Spleen (tissue), 11 donors: ENCODE measurements at regions not wholly inside any gene's neighbourhood (a gene's known extent, or its start where the extent isn't known, plus 50 kb on each side); places are given as distances from the start of the nearest gene placed in this dataset.

Source experiments
- DNase-seq: peaks from one replicate; pipeline ENCODE4 v3.0.0-alpha.2; 2020
- H3K27ac ChIP-seq, 8 donors: fragments of 200-600 bp; sonication (generic) in 7 of 8; 1 replicate in 4 of 8; 2 replicates in 4 of 8; pipeline versions ENCODE4 v1.5.0 to v1.8.0; 2016 to 2021; ENCODE audit warnings: inconsistent platforms in 4 of 8, mild to moderate bottlenecking in 4 of 8, moderate library complexity in 1 of 8
- H3K27me3 ChIP-seq, 7 donors: fragments of 200-600 bp; sonication (generic) in 6 of 7; replicated peaks in 1 of 7; 1 replicate in 4 of 7; 2 replicates in 3 of 7; pipeline versions ENCODE4 v1.5.0 to v1.8.0; 2016 to 2021; ENCODE audit warnings: inconsistent platforms in 3 of 7, mild to moderate bottlenecking in 1 of 7
- H3K36me3 ChIP-seq, 6 donors: fragments of 200-600 bp; sonication (generic) in 5 of 6; 1 replicate in 4 of 6; 2 replicates in 2 of 6; pipeline versions ENCODE4 v1.5.0 to v1.8.0; 2016 to 2021; ENCODE audit warnings: inconsistent platforms in 2 of 6
- H3K4me1 ChIP-seq, 6 donors: fragments of 200-600 bp; sonication (generic) in 5 of 6; 1 replicate in 3 of 6; 2 replicates in 3 of 6; pipeline versions ENCODE4 v1.5.0 to v1.8.0; 2016 to 2021; ENCODE audit warnings: inconsistent platforms in 3 of 6
- H3K4me3 ChIP-seq, 8 donors: fragments of 200-600 bp; sonication (generic) in 7 of 8; 1 replicate in 4 of 8; 2 replicates in 4 of 8; pipeline versions ENCODE4 v1.5.0 to v1.8.0; 2016 to 2021; ENCODE audit warnings: inconsistent platforms in 4 of 8, mild to moderate bottlenecking in 4 of 8, moderate library complexity in 2 of 8
- H3K9me3 ChIP-seq, 8 donors: fragments of 200-600 bp; sonication (generic) in 7 of 8; 1 replicate in 4 of 8; 2 replicates in 4 of 8; pipeline versions ENCODE4 v1.5.0 to v1.8.0; 2016 to 2021; ENCODE audit warnings: inconsistent platforms in 4 of 8
- CTCF ChIP-seq, 11 experiments: fragments of 200-600 bp in 7 of 11; fragments of 450-650 bp in 4 of 11; sonication (generic) in 4 of 11; IDR thresholded peaks in 8 of 11; conservative IDR thresholded peaks in 3 of 11; 1 replicate in 7 of 11; 2 replicates in 4 of 11; pipeline versions ENCODE4 v1.4.0 to v1.8.0; 2016 to 2021; ENCODE audit warnings: antibody characterized with exemption in 11 of 11, inconsistent platforms in 4 of 11, mild to moderate bottlenecking in 1 of 11
- POLR2A ChIP-seq, 3 donors: fragments of 450-650 bp; IDR thresholded peaks; one replicate each; pipeline ENCODE4 v1.5.1; 2017; ENCODE audit warnings: antibody characterized with exemption in 3 of 3, mild to moderate bottlenecking in 1 of 3
- POLR2AphosphoS5 ChIP-seq, 3 donors: sonication (generic); formaldehyde crosslinking; IDR thresholded peaks; one replicate each; pipeline ENCODE4 v1.5.1; 2017; ENCODE audit warnings: antibody characterized with exemption in 3 of 3
- WGBS, 5 donors: extraction: QIAGEN DNeasy Blood & Tissue Kit in 3 of 5; methylation state at CpG; one replicate each; pipeline versions ENCODE4 v1.1.5 to v1.1.7; 2013 to 2018; 5-methylcytosine and 5-hydroxymethylcytosine counted together
- intact Hi-C: fragments of 100-400 bp; cut with DNase I; formaldehyde crosslinking; loops from one replicate; pipeline ENCODE4 v1.15.0; 2023; ENCODE audit warnings: low total_unique reads
- donor health status: healthy with polysubstance abuse.
- donor health status: DM: no; HTN: no; CAD: no; lungs with moderate emphysema.
- donor health status: DM: no; HTN: no; CAD: no.
- donor health status: Bipolar disorder and iron deficiency.
- donor health status: healthy.
- donor health status: DM: no; HTN: no; CAD: no.
- donor health status: DM: yes; HTN: yes; CAD: no.

DNA sequence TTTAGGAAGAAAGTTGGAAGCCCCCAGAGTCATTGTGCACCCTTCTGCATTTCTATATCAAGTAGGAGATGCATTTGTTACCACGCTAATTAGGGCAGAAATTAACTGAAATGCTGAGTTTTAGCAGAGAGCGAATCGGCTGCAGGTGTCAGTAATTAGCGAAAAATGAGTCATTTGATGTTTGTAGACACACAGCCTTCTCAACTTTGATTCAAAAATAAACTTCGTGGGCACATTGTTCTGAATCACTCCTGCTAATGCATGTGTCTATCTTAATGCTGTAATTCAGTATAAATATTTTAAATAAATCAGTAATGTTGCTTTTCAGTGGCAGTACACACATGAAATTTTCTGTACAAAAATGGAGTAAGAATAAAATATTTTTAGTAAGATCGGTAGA, 109.5 kb upstream of the CARD11 start:
- intact Hi-C loops, result loop anchor here (10.0 kb wide), 2 partner anchors 88 to 288 kb away; no protein-coding TSS in a partner anchor
- Histone ChIP-seq H3K4me3 (no peak overlapping the region), H3K4me1 (peaks cover 0 to 47% (median 3%) of the 10 kb centered on the region in 6 donors), H3K9me3 (peaks cover 0 to 4% (median 0%) of the 10 kb centered on the region in 8 donors), H3K27ac (no peak overlapping the region), H3K27me3 (peaks cover 0 to 22% (median 0%) of the 10 kb centered on the region in 7 donors), H3K36me3 (no peaks in the 10 kb centered on the region)
- WGBS, 5 donors, result 61 to 82% (median 70%) methylated on average over 6 of the region's 6 CpGs
- DNase-seq, result no peak
- TF ChIP-seq POLR2AphosphoS5 (IDR thresholded peaks at IDR 0.05) (no peak), POLR2A (IDR thresholded peaks at IDR 0.05) (no peak), CTCF (IDR thresholded peaks at IDR 0.05 in 8 of 11, conservative IDR thresholded peaks at IDR 0.05 in 3 of 11) (no peak)

DNA sequence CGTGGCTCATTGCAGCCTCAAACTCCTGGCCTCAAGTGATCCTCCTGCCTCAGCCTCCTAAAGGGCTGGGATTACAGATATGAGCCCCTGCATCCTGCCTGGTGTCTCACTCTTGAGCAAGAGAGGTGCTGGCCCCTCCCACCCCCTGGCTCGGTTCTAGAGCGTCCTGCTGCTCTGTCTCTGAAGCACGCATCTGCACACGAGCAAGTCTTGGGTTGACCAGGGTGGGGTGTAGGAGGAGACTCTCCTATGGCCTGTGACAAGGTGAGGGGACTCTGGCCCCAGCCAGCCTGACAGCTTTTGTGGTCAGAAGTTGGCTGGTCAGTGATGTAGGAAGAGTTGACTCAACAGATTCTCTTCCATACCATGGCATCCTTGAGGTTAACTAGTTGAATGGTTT, 110.7 kb upstream of the CARD11 start:
- H3K4me1 ChIP-seq, result peaks cover 0 to 47% (median 3%) of the 10 kb centered on the region in 6 donors
- H3K4me3 ChIP-seq, result no peak overlapping the region
- peaks cover 0 to 24% (median 0%) of the 10 kb centered on the region in 7 donors for H3K27me3 ChIP-seq
- H3K27ac ChIP-seq, result no peak overlapping the region
- 83 to 95% (median 89%) methylated on average over 5 of the region's 5 CpGs for WGBS, 5 donors
- peak; percentile 53 for DNase-seq
- peaks cover 0 to 4% (median 0%) of the 10 kb centered on the region in 8 donors for H3K9me3 ChIP-seq
- TF ChIP-seq POLR2A (IDR thresholded peaks at IDR 0.05) (no peak), POLR2AphosphoS5 (IDR thresholded peaks at IDR 0.05) (no peak), CTCF (IDR thresholded peaks at IDR 0.05 in 8 of 11, conservative IDR thresholded peaks at IDR 0.05 in 3 of 11) (no peak)
- no peaks in the 10 kb centered on the region for H3K36me3 ChIP-seq
- intact Hi-C loops, result loop anchor here (10.0 kb wide), 2 partner anchors 90 to 290 kb away; no protein-coding TSS in a partner anchor

GRCh38 chr7:3154881-3155494, 111.3 kb upstream of the CARD11 start:
- Histone ChIP-seq H3K4me3 (no peak overlapping the region), H3K4me1 (peaks cover 0 to 44% (median 1%) of the 10 kb centered on the region in 6 donors), H3K36me3 (no peaks in the 10 kb centered on the region), H3K9me3 (peaks cover 0 to 4% (median 0%) of the 10 kb centered on the region in 8 donors), H3K27me3 (peaks cover 0 to 20% (median 0%) of the 10 kb centered on the region in 7 donors), H3K27ac (no peak overlapping the region)
- 67 to 76% (median 74%) methylated on average over 7 of the region's 7 CpGs for WGBS, 5 donors
- intact Hi-C loops, result loop anchor here (10.0 kb wide), 2 partner anchors 90 to 290 kb away; no protein-coding TSS in a partner anchor
- TF ChIP-seq CTCF (IDR thresholded peaks at IDR 0.05 in 8 of 11, conservative IDR thresholded peaks at IDR 0.05 in 3 of 11), result peak; percentile 38 to 91 (median 70)
- no peak for TF ChIP-seq POLR2AphosphoS5 (IDR thresholded peaks at IDR 0.05)
- peak; percentile 33 for DNase-seq

- intact Hi-C loops, result loop anchor here (10.0 kb wide), 2 partner anchors 92 to 292 kb away; no protein-coding TSS in a partner anchor
- Histone ChIP-seq H3K4me1 (peaks cover 0 to 33% (median 0%) of the 10 kb centered on the region in 6 donors), H3K36me3 (no peaks in the 10 kb centered on the region), H3K9me3 (peaks cover 0 to 4% (median 0%) of the 10 kb centered on the region in 8 donors), H3K27me3 (peaks cover 0 to 13% (median 0%) of the 10 kb centered on the region in 7 donors), H3K4me3 (no peak overlapping the region), H3K27ac (no peak overlapping the region)
- WGBS, 5 donors, result 82 to 93% (median 83%) methylated on average over 9 of the region's 9 CpGs
- DNase-seq, result no peak
- TF ChIP-seq CTCF (IDR thresholded peaks at IDR 0.05 in 8 of 11, conservative IDR thresholded peaks at IDR 0.05 in 3 of 11) (no peak), POLR2AphosphoS5 (IDR thresholded peaks at IDR 0.05) (no peak), POLR2A (IDR thresholded peaks at IDR 0.05) (no peak)
These were observed 112.8 kb upstream of the CARD11 start for GRCh38 chr7:3156508-3156907.
